K562 (cell line): ENCODE measurements at regions not wholly inside any gene's neighbourhood (a gene's known extent, or its start where the extent isn't known, plus 50 kb on each side); places are given as distances from the start of the nearest gene placed in this dataset.

Experiments
- ATAC-seq: fragments of 200-7000 bp; cut with Tn5 transposase; 3 replicates; pipeline ENCODE4 v1.9.1; 2020; ENCODE audit warnings: moderate library complexity
- BruUV-seq: library from RNA; stranded (reverse); fragments of 400-500 nt; replicated peaks from 2 replicates; lab custom pipeline; 2021; lab: Mats Ljungman, UMichigan
- CTCF ChIA-PET: fragments of 300-600 bp; formaldehyde crosslinking; extraction: SDS; loops from one replicate; lab custom pipeline; 2021; ENCODE audit warnings: low intra/inter-chr PET ratio; lab: Yijun Ruan, JAX
- POLR2A ChIA-PET: fragments of 300-600, 350-650 bp; sonication (Branson Sonifier 250); formaldehyde crosslinking; extraction: SDS; loops from one replicate; lab custom pipeline; 2021; ENCODE audit warnings: antibody characterized with exemption, inconsistent platforms; lab: Yijun Ruan, JAX
- DNase-seq, 4 experiments: peaks; one replicate each; pipeline versions ENCODE4 v3.0.0 to v3.0.0-alpha.2; 2011 to 2018; ENCODE audit warnings: low spot score in 3 of 4, mixed read lengths in 3 of 4; ENCODE audit errors: extremely low read depth in 1 of 4
- FAIRE-seq: peaks from 2 replicates; lab custom pipeline; 2011; peaks lifted over from hg19 to GRCh38; lab: Jason Lieb, UNC
- H2AFZ ChIP-seq: 2 replicates; pipeline ENCODE4 v1.6.0; 2011; ENCODE audit warnings: low read depth, low read length, control low read depth, inconsistent platforms
- H3K27ac ChIP-seq: fragments of 200-600 bp; 3 replicates; pipeline ENCODE4 v1.8.0; 2011; ENCODE audit warnings: low read depth, mild to moderate bottlenecking, control low read depth, inconsistent platforms, low read length, moderate library complexity, mixed read lengths; ENCODE audit errors: extremely low read depth
- H3K27me3 ChIP-seq, 2 experiments: fragments of 300-600 bp in 1 of 2; 2 replicates in 1 of 2; 3 replicates in 1 of 2; pipeline versions ENCODE4 v1.6.0 to v1.8.0; 2011; ENCODE audit warnings: inconsistent platforms in 2 of 2, low read length in 2 of 2, mild to moderate bottlenecking in 1 of 2, mixed read lengths in 1 of 2, moderate library complexity in 1 of 2; ENCODE audit not compliant: control insufficient read depth in 2 of 2, insufficient read depth in 2 of 2
- H3K36me3 ChIP-seq: fragments of 300-600 bp; 3 replicates; pipeline ENCODE4 v1.8.0; 2011; ENCODE audit warnings: mild to moderate bottlenecking, low read length, inconsistent platforms; ENCODE audit not compliant: control insufficient read depth, insufficient read depth
- H3K4me1 ChIP-seq, 2 experiments: fragments of 200-600 bp in 1 of 2; replicated peaks in 1 of 2; 2 replicates in 1 of 2; 3 replicates in 1 of 2; pipeline versions ENCODE4 v1.5.1 to v1.8.0; 2011; ENCODE audit warnings: inconsistent platforms in 2 of 2, low read length in 2 of 2, mild to moderate bottlenecking in 1 of 2, mixed read lengths in 1 of 2, moderate library complexity in 1 of 2; ENCODE audit not compliant: control insufficient read depth in 2 of 2, insufficient read depth in 2 of 2
- H3K4me2 ChIP-seq: 2 replicates; pipeline ENCODE4 v1.6.1; 2011; ENCODE audit warnings: low read length, control low read depth, inconsistent platforms, mixed read lengths; ENCODE audit not compliant: insufficient read depth
- H3K4me3 ChIP-seq: fragments of 200-600 bp; sonication (generic), shearing (Covaris generic); 2 replicates; pipeline ENCODE4 v1.5.1; 2016; ENCODE audit warnings: control low read depth, inconsistent platforms
- H3K79me2 ChIP-seq: fragments of 200-600 bp; 3 replicates; pipeline ENCODE4 v1.8.0; 2011; ENCODE audit warnings: low read length, inconsistent platforms; ENCODE audit not compliant: control insufficient read depth, insufficient read depth
- H3K9ac ChIP-seq, 2 experiments: 2 replicates each; pipeline versions ENCODE4 v1.6.0 to v1.6.1; 2011; ENCODE audit warnings: low read depth in 2 of 2, low read length in 2 of 2, control low read depth in 1 of 2, inconsistent platforms in 1 of 2, mild to moderate bottlenecking in 1 of 2, mixed read lengths in 1 of 2; ENCODE audit not compliant: insufficient read depth in 1 of 2
- H3K9me1 ChIP-seq: one replicate; pipeline ENCODE4 v1.6.0; 2011; ENCODE audit warnings: inconsistent platforms, mild to moderate bottlenecking, low read length, moderate library complexity; ENCODE audit not compliant: control insufficient read depth, insufficient read depth
- H3K9me3 ChIP-seq: replicated peaks from 2 replicates; pipeline ENCODE4 v1.5.1; 2011; ENCODE audit warnings: low read depth, low read length, inconsistent platforms; ENCODE audit not compliant: control insufficient read depth, insufficient read depth
- H4K20me1 ChIP-seq: replicated peaks from 2 replicates; pipeline ENCODE4 v1.6.1; 2011; ENCODE audit warnings: low read length, inconsistent platforms, mixed read lengths; ENCODE audit not compliant: control insufficient read depth, insufficient read depth
- ELF2 ChIP-seq: fragments of 250-450 bp; sonication (Bioruptor Pico); IDR thresholded peaks from 2 replicates; pipeline ENCODE4 v1.5.0; 2021; ENCODE audit warnings: mild to moderate bottlenecking
- NELFE ChIP-seq: IDR thresholded peaks from 2 replicates; pipeline ENCODE4 v1.6.1; 2011; ENCODE audit warnings: mild to moderate bottlenecking; ENCODE audit not compliant: insufficient read depth, insufficient read length
- NFE2 ChIP-seq: IDR thresholded peaks from 2 replicates; pipeline ENCODE4 v1.6.1; 2014; ENCODE audit warnings: antibody characterized with exemption, low read depth
- NFE2L1 ChIP-seq: fragments of 450-650 bp; IDR thresholded peaks from 2 replicates; pipeline ENCODE4 v1.6.1; 2016; ENCODE audit warnings: missing genetic modification characterization, low read depth, mild to moderate bottlenecking, missing compliant biosample characterization, moderate library complexity, borderline replicate concordance
- ZKSCAN8 ChIP-seq: fragments of 200-800 bp; sonication (Bioruptor generic); IDR thresholded peaks from 2 replicates; pipeline ENCODE4 v1.6.1; 2016; ENCODE audit warnings: missing genetic modification characterization, missing compliant biosample characterization
- WGBS: fragments of 100-300 bp; shearing (Covaris generic); methylation state at CpG from one replicate; pipeline ENCODE4 v1.1.6; 2016; ENCODE audit warnings: low coverage, mixed read lengths; ENCODE audit not compliant: insufficient coverage; ENCODE audit errors: missing lambda C conversion rate; 5-methylcytosine and 5-hydroxymethylcytosine counted together
- in situ Hi-C: fragments of 300-500 bp; cut with MboI; formaldehyde crosslinking; loops from 4 replicates; pipeline ENCODE4 v1.15.0; 2018; ENCODE audit warnings: inconsistent platforms, mixed read lengths
- intact Hi-C: fragments of 100-400 bp; cut with micrococcal nuclease; formaldehyde crosslinking; loops from 2 replicates; pipeline ENCODE4 v1.14.2; 2022
- TF ChIP-seq, protein P1 (sequence below): fragments of 450-650 bp; IDR thresholded peaks from 2 replicates; pipeline ENCODE4 v1.6.1; 2018; ENCODE audit not compliant: partially characterized antibody
- TF ChIP-seq, protein P2 (sequence below): sonication (generic); formaldehyde crosslinking; IDR thresholded peaks from 2 replicates; pipeline ENCODE4 v1.8.1; 2023; ENCODE audit warnings: mild to moderate bottlenecking, missing genetic modification reagents, moderate library complexity
- TF ChIP-seq, protein P3 (sequence below), 2 experiments: fragments of 450-650 bp; formaldehyde crosslinking in 1 of 2; IDR thresholded peaks; 2 replicates each; pipeline versions ENCODE4 v1.4.0 to v1.6.1; 2014 to 2020; ENCODE audit warnings: mild to moderate bottlenecking in 2 of 2, borderline replicate concordance in 1 of 2, low read depth in 1 of 2

DNA sequence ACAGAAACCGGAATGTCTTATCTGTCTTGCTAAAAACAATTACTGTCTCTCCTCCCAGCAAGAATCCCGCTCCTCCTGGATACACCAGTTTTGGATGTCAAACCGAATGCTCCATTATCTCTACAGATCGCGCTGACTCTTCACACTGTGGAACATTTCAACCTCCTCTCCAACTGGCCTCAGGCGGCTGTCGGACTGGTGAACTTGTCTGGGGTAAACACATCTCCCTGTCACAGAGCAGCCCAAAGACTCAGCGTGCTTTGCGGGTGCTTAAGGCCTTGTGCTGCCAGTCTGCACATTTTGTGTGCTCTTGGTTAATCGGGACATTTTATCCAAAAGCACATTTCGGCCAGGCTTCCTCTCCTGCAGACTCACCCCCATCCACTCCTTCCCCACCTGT is 173.1 kb downstream of the ICOS start:
- WGBS: 0% methylated on average over 10 of the region's 11 CpGs
- ChIA-PET CTCF (no interaction called here), POLR2A (no interaction called here)
- H3K9me1 ChIP-seq: no peaks in the 10 kb centered on the region
- H4K20me1 ChIP-seq: no peaks in the 10 kb centered on the region
- no peak for FAIRE-seq
- DNase-seq: no peak
- no peaks in the 10 kb centered on the region for H3K36me3 ChIP-seq
- no peak overlapping the region for H3K4me2 ChIP-seq
- H3K4me1 ChIP-seq: no peaks in the 10 kb centered on the region
- no peak overlapping the region for H3K27ac ChIP-seq
- no peak overlapping the region for H3K9ac ChIP-seq
- TF ChIP-seq NELFE (no peak), NFE2 (no peak), ZKSCAN8 (no peak), ELF2 (CRISPR knock-in tag) (no peak), NFE2L1 (tag) (no peak)
- TF ChIP-seq, protein P1, sequence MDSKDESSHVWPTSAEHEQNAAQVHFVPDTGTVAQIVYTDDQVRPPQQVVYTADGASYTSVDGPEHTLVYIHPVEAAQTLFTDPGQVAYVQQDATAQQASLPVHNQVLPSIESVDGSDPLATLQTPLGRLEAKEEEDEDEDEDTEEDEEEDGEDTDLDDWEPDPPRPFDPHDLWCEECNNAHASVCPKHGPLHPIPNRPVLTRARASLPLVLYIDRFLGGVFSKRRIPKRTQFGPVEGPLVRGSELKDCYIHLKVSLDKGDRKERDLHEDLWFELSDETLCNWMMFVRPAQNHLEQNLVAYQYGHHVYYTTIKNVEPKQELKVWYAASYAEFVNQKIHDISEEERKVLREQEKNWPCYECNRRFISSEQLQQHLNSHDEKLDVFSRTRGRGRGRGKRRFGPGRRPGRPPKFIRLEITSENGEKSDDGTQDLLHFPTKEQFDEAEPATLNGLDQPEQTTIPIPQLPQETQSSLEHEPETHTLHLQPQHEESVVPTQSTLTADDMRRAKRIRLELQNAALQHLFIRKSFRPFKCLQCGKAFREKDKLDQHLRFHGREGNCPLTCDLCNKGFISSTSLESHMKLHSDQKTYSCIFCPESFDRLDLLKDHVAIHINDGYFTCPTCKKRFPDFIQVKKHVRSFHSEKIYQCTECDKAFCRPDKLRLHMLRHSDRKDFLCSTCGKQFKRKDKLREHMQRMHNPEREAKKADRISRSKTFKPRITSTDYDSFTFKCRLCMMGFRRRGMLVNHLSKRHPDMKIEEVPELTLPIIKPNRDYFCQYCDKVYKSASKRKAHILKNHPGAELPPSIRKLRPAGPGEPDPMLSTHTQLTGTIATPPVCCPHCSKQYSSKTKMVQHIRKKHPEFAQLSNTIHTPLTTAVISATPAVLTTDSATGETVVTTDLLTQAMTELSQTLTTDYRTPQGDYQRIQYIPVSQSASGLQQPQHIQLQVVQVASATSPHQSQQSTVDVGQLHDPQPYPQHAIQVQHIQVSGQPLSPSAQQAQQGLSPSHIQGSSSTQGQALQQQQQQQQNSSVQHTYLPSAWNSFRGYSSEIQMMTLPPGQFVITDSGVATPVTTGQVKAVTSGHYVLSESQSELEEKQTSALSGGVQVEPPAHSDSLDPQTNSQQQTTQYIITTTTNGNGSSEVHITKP: no peak
- TF ChIP-seq, protein P2, sequence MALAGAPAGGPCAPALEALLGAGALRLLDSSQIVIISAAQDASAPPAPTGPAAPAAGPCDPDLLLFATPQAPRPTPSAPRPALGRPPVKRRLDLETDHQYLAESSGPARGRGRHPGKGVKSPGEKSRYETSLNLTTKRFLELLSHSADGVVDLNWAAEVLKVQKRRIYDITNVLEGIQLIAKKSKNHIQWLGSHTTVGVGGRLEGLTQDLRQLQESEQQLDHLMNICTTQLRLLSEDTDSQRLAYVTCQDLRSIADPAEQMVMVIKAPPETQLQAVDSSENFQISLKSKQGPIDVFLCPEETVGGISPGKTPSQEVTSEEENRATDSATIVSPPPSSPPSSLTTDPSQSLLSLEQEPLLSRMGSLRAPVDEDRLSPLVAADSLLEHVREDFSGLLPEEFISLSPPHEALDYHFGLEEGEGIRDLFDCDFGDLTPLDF (CRISPR knock-in tag): no peak
- TF ChIP-seq, protein P3, sequence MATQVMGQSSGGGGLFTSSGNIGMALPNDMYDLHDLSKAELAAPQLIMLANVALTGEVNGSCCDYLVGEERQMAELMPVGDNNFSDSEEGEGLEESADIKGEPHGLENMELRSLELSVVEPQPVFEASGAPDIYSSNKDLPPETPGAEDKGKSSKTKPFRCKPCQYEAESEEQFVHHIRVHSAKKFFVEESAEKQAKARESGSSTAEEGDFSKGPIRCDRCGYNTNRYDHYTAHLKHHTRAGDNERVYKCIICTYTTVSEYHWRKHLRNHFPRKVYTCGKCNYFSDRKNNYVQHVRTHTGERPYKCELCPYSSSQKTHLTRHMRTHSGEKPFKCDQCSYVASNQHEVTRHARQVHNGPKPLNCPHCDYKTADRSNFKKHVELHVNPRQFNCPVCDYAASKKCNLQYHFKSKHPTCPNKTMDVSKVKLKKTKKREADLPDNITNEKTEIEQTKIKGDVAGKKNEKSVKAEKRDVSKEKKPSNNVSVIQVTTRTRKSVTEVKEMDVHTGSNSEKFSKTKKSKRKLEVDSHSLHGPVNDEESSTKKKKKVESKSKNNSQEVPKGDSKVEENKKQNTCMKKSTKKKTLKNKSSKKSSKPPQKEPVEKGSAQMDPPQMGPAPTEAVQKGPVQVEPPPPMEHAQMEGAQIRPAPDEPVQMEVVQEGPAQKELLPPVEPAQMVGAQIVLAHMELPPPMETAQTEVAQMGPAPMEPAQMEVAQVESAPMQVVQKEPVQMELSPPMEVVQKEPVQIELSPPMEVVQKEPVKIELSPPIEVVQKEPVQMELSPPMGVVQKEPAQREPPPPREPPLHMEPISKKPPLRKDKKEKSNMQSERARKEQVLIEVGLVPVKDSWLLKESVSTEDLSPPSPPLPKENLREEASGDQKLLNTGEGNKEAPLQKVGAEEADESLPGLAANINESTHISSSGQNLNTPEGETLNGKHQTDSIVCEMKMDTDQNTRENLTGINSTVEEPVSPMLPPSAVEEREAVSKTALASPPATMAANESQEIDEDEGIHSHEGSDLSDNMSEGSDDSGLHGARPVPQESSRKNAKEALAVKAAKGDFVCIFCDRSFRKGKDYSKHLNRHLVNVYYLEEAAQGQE (IDR thresholded peaks at IDR 0.05; ENCODE audit: borderline replicate concordance): no peak
- TF ChIP-seq, protein P3 (CRISPR knock-in tag; IDR thresholded peaks at IDR 0.05; ENCODE audit: low read depth): no peak
- no peak overlapping the region for H3K4me3 ChIP-seq
- H3K9me3 ChIP-seq: no peaks in the 10 kb centered on the region
- H3K27me3 ChIP-seq: peaks cover 0 to 11% of the 10 kb centered on the region in 2 experiments; a peak in 2 of 5 replicates
- H2AFZ ChIP-seq: no peak overlapping the region
- BruUV-seq: no TSS peak
- intact Hi-C loops (loop anchor here (2.0 kb wide), 1 partner anchor 69 kb away; no protein-coding TSS in a partner anchor), in situ Hi-C loops (no loop called here)
- no peak for ATAC-seq
- no peaks in the 10 kb centered on the region for H3K79me2 ChIP-seq
